Esophagus squamous epithelium (tissue), 4 donors: ENCODE measurements at regions not wholly inside any gene's neighbourhood (a gene's known extent, or its start where the extent isn't known, plus 50 kb on each side); places are given as distances from the start of the nearest gene placed in this dataset.

ENCODE experiments used
- CTCF ChIP-seq, 6 experiments: fragments of 450-650 bp in 4 of 6; fragments of 200-600 bp in 2 of 6; sonication (generic) in 2 of 6; IDR thresholded peaks; one replicate each; pipeline ENCODE4 v1.5.1; 2016 to 2019; ENCODE audit warnings: antibody characterized with exemption in 6 of 6, mild to moderate bottlenecking in 4 of 6, moderate library complexity in 4 of 6
- POLR2A ChIP-seq, 4 donors: fragments of 450-650 bp; IDR thresholded peaks; one replicate each; pipeline ENCODE4 v1.6.1; 2017; ENCODE audit warnings: antibody characterized with exemption in 4 of 4, mild to moderate bottlenecking in 4 of 4, moderate library complexity in 3 of 4

DNA sequence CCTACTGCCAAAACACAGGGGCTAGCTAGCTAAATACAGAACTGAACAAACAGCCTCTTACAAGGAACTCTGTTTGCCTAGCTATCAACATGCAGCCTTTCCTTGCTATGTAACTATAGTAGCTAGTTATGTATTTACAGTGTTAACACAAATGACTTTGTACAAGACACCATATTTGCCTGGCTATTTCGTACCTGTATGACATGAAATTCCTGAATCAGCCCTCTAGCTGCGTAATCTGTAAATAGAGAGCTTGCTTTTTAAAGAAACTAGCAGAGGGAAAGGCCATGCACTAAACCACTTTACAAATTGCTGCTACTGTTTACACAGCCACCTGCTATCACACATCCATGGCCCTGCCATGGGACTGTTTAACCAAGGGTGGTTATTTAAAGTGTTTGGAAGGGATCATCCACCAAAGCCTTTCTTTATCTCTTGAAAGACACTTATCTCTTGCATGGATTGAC lies 248.7 kb downstream of the TFCP2L1 start:
- no peak for TF ChIP-seq CTCF (IDR thresholded peaks at IDR 0.05)
- no peak for TF ChIP-seq POLR2A (IDR thresholded peaks at IDR 0.05)
